Osteoblast (primary cell): ENCODE measurements at regions not wholly inside any gene's neighbourhood (a gene's known extent, or its start where the extent isn't known, plus 50 kb on each side); places are given as distances from the start of the nearest gene placed in this dataset.
A peak's percentile ranks its signal among the peaks of the same experiment; 100 is the strongest.

Source experiments
- DNase-seq: peaks from one replicate; pipeline ENCODE4 v3.0.0; 2011; ENCODE audit warnings: low spot score, mixed read lengths; ENCODE audit not compliant: insufficient read length; ENCODE audit errors: missing footprints
- H2AFZ ChIP-seq: 2 replicates; pipeline ENCODE4 v1.6.0; 2011; ENCODE audit warnings: mild to moderate bottlenecking, low read length
- H3K27ac ChIP-seq: 2 replicates; pipeline ENCODE4 v1.5.1; 2011; ENCODE audit warnings: mild to moderate bottlenecking, low read depth, low read length, moderate library complexity
- H3K27me3 ChIP-seq: 2 replicates; pipeline ENCODE4 v1.6.0; 2012; ENCODE audit warnings: mild to moderate bottlenecking, control low read depth, inconsistent platforms, low read length, moderate library complexity; ENCODE audit not compliant: insufficient read depth
- H3K36me3 ChIP-seq: 2 replicates; pipeline ENCODE4 v1.5.1; 2011; ENCODE audit warnings: mild to moderate bottlenecking, low read length, control low read depth, moderate library complexity; ENCODE audit not compliant: insufficient read depth
- H3K4me1 ChIP-seq: 2 replicates; pipeline ENCODE4 v1.5.1; 2011; ENCODE audit warnings: mild to moderate bottlenecking, low read length, control low read depth, moderate library complexity; ENCODE audit not compliant: insufficient read depth
- H3K4me2 ChIP-seq: 2 replicates; pipeline ENCODE4 v1.6.0; 2011; ENCODE audit warnings: mild to moderate bottlenecking, low read length; ENCODE audit not compliant: insufficient read depth
- H3K4me3 ChIP-seq: fragments of 200-600 bp; sonication (generic); 3 replicates; pipeline ENCODE4 v1.5.1; 2012; ENCODE audit warnings: mild to moderate bottlenecking, low read length, inconsistent platforms; ENCODE audit not compliant: insufficient read depth
- H3K79me2 ChIP-seq: 2 replicates; pipeline ENCODE4 v1.6.0; 2012; ENCODE audit warnings: mild to moderate bottlenecking, low read length, control low read depth, inconsistent platforms; ENCODE audit not compliant: insufficient read depth
- H3K9me3 ChIP-seq: 2 replicates; pipeline ENCODE4 v1.5.1; 2011; ENCODE audit warnings: low read depth, low read length, control low read depth
- H4K20me1 ChIP-seq: 2 replicates; pipeline ENCODE4 v1.6.0; 2012; ENCODE audit warnings: mild to moderate bottlenecking, low read length, control low read depth; ENCODE audit not compliant: insufficient read depth
- CTCF ChIP-seq: IDR thresholded peaks from 2 replicates; pipeline ENCODE4 v1.5.1; 2011; ENCODE audit warnings: mild to moderate bottlenecking, low read depth, low read length, moderate library complexity; ENCODE audit errors: extremely low read depth

- Histone ChIP-seq H3K36me3 (no peaks in the 10 kb centered on the region), H3K4me2 (peak overlapping the region; percentile 61), H3K27ac (peak overlapping the region; percentile 61), H2AFZ (peak overlapping the region; percentile 41), H3K79me2 (no peaks in the 10 kb centered on the region), H3K4me1 (peaks cover 25% of the 10 kb centered on the region), H4K20me1 (no peaks in the 10 kb centered on the region), H3K27me3 (no peaks in the 10 kb centered on the region), H3K9me3 (no peaks in the 10 kb centered on the region), H3K4me3 (no peak overlapping the region)
- no peak for DNase-seq
- TF ChIP-seq CTCF: no peak
Measured at GRCh38 chr3:59540696-59541095, 490.9 kb upstream of the CFAP20DC start.

- H3K36me3 ChIP-seq: no peaks in the 10 kb centered on the region
- H3K4me2 ChIP-seq: peak overlapping the region; percentile 61
- no peak for TF ChIP-seq CTCF
- H3K4me1 ChIP-seq: peaks cover 28% of the 10 kb centered on the region
- peak overlapping the region; percentile 41 for H2AFZ ChIP-seq
- H3K27me3 ChIP-seq: no peaks in the 10 kb centered on the region
- no peak overlapping the region for H3K4me3 ChIP-seq
- no peaks in the 10 kb centered on the region for H3K79me2 ChIP-seq
- peak overlapping the region; percentile 61 for H3K27ac ChIP-seq
- no peak for DNase-seq
- H3K9me3 ChIP-seq: no peaks in the 10 kb centered on the region
- no peaks in the 10 kb centered on the region for H4K20me1 ChIP-seq
Measured at GRCh38 chr3:59540241-59540640, 490.4 kb upstream of the CFAP20DC start.

- no peak overlapping the region for H2AFZ ChIP-seq
- no peaks in the 10 kb centered on the region for H3K36me3 ChIP-seq
- no peaks in the 10 kb centered on the region for H3K79me2 ChIP-seq
- H3K9me3 ChIP-seq: no peaks in the 10 kb centered on the region
- peaks cover 33% of the 10 kb centered on the region for H3K4me1 ChIP-seq
- H3K27me3 ChIP-seq: no peaks in the 10 kb centered on the region
- H3K4me2 ChIP-seq: no peak overlapping the region
- no peak overlapping the region for H3K27ac ChIP-seq
- H4K20me1 ChIP-seq: no peaks in the 10 kb centered on the region
- H3K4me3 ChIP-seq: no peak overlapping the region
- no peak for DNase-seq
- TF ChIP-seq CTCF: no peak
Measured at GRCh38 chr3:59538753-59539432, 489.1 kb upstream of the CFAP20DC start.

GRCh38 chr3:59535791-59536221 is 486.0 kb upstream of the CFAP20DC start:
- H2AFZ ChIP-seq: no peak overlapping the region
- H3K4me1 ChIP-seq: peaks cover 36% of the 10 kb centered on the region
- peak overlapping the region; percentile 8 for H3K4me2 ChIP-seq
- H3K27ac ChIP-seq: peak overlapping the region; percentile 85
- DNase-seq: peak; percentile 65
- no peaks in the 10 kb centered on the region for H3K9me3 ChIP-seq
- no peak overlapping the region for H3K4me3 ChIP-seq
- H3K36me3 ChIP-seq: no peaks in the 10 kb centered on the region
- no peaks in the 10 kb centered on the region for H4K20me1 ChIP-seq
- H3K79me2 ChIP-seq: no peaks in the 10 kb centered on the region
- no peaks in the 10 kb centered on the region for H3K27me3 ChIP-seq
- no peak for TF ChIP-seq CTCF
